ENCODE measurements at regions not wholly inside any gene's neighbourhood (a gene's known extent, or its start where the extent isn't known, plus 50 kb on each side); places are given as distances from the start of the nearest gene placed in this dataset.
A peak's percentile ranks its signal among the peaks of the same experiment; 100 is the strongest.

DNA sequence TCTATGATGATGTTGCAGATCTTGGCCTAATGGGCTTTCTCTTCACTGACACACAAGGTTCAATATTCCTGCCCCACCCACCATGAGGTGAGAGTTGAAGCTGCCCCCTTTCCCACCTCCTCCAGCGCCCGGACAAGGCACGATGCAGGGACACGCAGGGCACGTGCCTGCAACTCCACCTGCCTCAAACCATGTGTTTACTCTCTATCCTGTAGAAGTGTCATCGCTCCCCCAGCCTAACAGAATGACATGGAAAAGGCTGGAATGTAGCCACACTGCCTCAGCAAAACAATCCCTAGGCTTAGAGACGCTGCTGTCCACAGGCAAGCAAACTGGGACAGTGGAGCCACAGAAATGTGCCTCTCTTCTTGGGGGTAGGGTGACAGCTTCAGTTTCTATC, 92.9 kb upstream of the SOD1 start:
- no peak for DNase-seq (ENCODE audit: low read depth in 4 of 4, low spot score in 1 of 4)

DNA sequence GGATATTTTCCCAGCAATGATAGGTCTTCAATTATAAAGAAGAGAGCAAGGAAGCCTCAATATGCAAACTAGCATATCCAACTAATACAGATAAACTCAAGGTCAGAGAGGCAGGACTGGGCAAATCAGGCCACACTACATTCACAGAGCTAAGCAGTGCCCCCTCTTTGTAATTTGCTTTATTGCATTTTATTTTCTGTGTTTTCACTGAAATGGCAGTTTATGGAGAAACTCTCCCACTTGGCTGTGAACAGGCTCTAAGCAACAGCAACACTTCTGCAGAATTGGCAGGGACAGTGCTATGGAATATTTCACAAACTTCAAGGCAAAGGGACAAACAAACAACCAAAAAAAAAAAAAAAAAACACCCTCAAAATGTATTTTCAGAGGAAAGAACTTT, 93.4 kb upstream of the SOD1 start:
- DNase-seq (ENCODE audit: low read depth in 4 of 4, low spot score in 1 of 4): no peak

DNA sequence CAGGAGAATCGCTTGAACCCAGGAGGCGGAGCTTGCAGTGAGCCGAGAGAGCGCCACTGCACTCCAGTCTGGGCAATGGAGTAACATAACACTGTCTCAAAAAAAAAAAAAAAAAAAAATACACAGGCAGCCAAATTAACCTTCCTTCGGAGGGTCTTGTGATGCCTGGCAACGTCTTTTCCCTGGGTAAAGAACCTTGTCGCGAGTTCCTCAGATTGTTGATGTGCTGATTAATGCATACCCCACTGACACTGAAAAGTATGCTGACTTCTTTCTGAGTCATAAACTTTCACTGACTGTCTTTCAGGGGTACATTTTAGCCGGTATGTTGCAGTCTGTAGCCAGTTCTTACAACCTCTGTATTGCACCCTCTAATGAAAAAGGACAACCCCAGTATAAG, 95.1 kb upstream of the SOD1 start:
- DNase-seq (ENCODE audit: low read depth in 4 of 4, low spot score in 1 of 4): no peak

DNA sequence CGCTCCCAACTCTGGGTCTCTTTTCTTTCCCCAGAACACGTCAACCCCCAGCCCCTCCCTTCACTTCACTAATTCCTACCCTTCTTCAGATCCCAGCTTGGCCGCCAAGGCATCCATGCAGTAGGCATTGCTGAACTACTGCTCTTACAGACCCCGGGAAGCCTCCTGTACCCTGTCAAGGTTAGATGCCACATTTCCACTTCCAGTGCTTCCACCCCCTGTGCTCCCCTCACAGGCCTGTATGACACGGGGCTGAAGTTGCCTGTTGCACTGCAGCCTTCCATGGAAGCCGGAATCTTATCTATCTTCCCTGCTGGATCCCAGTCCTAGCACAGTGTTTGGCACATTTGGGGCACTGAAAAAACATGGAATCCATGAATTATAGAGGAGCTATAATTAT, 99.0 kb upstream of the SOD1 start:
- no peak for DNase-seq (ENCODE audit: low read depth in 4 of 4, low spot score in 1 of 4)

DNA sequence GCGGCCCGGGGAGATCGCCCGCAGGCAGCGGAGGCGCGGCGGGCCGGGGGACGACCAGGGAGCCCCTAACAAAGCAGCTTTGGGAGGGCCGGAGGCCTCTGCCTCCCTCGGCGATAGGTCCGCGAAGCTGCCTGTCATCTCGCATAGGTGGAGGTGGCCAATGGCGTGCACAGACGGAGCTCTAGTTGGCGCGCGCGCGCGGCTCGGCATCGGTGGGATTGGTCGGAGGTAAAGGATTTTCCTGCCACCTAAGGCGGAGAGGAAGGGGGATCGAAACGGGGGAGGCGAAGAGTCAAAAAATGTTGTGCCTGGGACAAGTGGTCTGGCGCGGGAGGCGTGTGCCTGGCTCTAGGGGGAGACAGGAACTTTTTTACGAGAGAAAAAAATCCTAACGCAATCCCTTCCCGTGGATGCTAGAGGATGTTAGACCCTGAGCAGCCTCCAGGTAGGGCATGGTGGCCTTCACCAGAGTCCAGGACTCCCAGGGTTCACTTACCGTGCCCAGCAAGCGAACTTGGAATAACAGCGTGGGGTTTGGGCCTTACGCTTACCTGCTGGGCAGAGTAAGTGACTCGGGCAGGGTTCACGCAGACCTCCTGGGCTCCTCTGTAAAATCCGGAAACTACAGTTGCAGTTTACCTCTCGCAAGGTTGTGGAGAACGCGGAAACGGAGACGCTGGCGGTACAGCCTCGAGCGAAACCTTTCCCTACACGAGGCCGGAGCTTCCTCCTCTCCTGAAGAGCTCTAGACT, 99.9 kb upstream of the SOD1 start:
- DNase-seq (ENCODE audit: low read depth in 4 of 4, low spot score in 1 of 4): peak; percentile 80 to 95 (median 92)

DNA sequence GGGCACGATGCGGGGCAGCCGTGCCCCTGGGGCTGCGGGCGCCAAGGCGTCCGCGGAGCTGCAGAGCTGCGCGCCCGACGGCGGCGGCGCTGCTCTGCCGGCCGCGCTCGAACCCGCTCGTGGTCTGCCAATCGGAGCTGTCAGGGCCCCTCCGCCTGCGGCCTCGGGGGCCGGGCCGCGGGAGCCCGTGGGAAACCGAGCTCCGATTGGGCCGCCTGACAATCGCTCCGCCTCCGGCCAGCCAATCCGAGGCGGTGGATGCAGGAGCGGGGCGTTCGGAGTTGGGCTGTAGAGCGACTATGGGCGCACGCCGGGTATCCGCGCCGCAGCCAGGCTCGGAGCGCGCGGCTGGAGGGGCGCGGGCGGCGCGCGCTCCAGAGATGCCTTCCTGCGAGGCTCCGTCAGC, 100.5 kb upstream of the SOD1 start:
- peak; percentile 72 to 91 (median 80) for DNase-seq (ENCODE audit: low read depth in 4 of 4, low spot score in 1 of 4)

DNA sequence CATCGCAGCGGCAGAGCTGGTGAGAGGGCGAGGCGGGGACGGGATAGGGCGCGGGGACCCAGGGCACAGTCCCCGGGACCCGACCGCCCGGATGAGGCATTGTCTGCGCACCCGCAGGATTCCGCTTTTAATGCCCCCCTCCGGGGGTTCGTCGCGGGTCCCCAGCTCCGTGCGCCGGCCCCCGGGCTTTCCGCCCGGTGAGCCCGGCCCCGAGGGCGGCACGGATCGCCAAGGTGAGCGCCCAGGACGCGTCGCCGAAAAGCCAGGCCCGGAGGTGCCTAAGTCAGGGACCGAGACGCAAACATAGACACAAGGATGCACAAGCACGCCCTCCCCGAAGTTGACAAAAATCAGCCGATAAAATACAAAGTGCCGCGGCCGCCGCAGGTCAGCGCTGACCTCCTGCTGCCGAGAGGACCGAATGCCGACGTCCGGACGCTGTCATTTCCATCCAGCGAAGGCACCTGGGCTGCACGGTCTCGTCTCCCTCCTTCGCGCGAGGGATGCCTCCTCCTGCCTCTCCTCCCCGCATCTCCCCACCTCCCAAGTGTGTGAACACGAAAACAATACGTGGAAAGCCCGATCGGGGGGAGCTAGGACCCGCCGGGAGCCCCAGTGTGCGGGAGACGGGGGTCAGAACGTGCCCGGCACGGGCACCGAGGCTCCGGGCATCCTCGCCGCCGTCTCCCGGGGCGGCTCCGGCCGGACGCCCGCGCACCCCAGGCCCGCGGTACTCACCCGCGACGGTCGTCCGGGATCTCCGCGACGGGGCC, 101.1 kb upstream of the SOD1 start:
- DNase-seq (ENCODE audit: low read depth in 4 of 4, low spot score in 1 of 4): peak in 3 of 4 experiments; percentile 17 to 26 (median 18)

DNA sequence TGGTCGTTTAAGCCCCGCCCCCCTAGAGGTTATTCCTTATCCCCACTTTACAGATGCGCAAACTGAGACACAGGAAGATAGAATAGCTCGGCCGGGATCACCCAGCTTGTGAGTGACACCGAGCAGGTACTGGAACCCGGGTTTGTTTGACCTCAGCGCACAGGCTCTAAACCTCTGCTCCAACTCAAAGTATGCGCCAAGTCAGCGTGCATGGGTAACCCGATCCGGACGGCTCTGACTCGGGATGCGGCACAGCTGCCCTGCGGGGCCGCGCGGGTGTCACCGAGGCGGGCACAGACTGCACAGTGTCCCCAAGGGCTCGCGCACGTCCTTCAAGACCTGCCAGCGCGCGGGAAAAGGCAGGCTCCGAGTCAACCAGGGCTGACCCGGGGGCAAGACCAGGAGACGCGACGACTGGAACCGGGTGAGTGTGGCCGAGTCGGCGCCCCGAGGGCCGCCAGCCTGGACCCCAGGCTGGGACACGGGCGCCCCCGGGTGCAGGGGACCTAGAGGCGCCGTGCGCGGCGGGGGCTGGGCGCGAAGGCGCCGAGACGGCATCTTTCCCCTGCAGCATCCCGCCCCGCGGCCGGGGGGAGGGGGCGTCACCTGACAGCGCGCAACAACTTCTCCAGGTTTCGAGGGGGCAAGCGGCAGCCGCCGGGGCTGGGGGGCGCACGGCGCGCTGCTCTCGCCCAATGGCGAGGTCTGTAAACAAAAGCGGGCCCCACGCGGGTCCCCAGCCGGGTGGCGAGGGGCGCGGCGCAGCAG, 101.9 kb upstream of the SOD1 start:
- peak in 1 of 4 experiments; percentile 9 for DNase-seq (ENCODE audit: low read depth in 4 of 4, low spot score in 1 of 4)

DNA sequence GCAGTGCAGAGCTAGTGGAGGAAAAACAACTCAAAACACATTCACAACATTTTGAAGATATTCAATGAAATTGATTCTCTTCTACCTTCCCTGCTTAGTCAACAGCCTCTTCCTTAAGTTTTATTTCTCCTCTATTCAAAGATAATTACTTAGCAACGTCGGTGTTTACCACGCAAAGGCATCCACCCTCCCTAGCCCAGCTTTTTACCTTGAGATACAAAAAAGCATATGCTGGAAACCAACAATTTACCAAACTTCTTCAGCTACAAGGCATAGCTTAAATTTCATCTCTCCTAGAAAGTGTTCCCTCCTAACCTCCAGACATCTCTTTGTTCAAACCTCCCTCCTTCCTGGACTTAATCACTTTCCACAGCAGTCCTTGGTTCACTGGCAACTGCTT, 102.8 kb upstream of the SOD1 start:
- no peak for DNase-seq (ENCODE audit: low read depth in 4 of 4, low spot score in 1 of 4)

DNA sequence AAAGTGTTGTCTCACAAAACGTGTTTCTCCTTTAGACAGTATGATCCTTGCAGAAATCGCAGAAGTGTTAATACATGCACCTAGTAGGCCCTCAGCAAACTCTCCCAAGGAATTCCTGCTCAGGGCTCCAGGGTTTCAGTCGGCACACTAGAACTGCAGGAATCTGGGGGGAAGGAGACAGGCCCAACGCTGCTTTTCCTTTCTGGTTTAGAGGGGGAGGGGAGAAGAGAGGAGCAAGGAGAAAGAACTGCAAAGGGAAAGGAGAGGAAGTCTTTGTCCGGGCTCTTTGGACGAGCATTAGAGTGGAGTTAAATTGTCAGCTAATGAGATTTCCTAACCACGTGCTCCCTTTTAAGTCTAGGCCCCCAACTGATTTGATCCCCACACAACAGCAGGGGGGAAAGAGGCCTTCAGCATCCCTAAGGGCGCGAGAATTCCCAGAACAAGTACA, 103.7 kb upstream of the SOD1 start:
- DNase-seq (ENCODE audit: low read depth in 4 of 4, low spot score in 1 of 4): no peak

DNA sequence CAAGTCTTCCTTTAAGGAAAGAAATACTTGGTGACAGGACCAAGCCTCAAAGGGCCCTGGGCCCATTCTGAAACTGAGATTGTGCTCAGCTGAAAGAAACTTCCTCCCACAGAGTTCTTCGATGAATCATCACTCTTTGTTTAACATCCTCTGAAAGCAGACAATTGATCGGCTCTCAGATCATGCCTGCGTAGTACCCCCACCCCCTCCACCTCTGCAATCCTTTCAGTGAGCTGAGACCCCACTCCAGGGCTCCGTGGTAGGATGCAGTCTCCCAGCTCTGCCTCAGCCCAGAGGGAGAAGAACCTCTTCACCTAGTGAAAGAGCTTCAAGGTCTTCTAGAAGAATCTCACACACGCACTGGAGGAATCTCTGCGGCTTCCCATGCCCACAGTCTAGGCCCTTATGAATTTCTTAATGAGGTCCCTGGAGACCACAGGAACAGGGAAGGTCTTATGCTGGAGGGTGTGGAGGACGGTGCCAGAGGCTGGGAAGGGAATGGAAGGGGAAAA, 104.9 kb upstream of the SOD1 start:
- peak in 3 of 4 experiments; percentile 6 to 32 (median 14) for DNase-seq (ENCODE audit: low read depth in 4 of 4, low spot score in 1 of 4)

DNA sequence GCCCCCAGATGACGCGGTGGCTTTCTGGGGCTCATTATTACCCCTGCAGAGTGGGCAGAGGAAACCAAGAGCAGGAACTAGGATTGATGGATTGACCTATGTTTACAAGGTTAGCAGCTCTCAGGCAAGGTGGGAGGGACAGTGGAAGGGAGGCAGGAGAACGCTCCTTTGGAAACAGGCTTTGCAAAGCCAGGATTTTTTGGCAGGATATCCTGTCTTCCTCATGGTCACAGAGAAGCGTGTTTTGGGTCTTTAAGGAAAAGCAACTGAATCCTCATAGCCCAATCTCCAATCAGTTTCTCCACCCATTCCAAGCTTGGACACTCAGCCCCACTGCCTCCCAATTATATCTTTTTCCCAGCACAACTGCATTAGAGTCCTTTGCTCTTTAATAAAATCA, 105.6 kb upstream of the SOD1 start:
- no peak for DNase-seq (ENCODE audit: low read depth in 4 of 4, low spot score in 1 of 4)

DNA sequence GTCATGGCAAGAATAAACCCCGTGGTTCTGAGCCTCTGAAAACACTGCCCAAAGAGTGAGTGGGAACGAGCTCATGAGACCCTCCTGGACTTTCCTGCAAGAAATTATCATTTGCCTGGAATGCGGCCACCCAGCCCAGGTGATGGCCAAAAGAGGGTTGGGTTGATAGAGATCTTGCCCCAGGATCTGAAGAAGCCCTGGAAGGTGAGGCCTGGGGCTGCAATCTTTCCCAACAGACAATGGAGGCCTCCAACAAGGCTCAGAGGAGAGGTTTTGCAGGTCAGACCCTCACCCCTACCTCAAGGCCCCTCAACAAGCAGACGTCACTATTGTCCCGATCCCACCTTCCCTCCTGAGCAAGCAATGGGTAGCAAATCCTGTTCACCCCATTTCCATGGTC, 106.0 kb upstream of the SOD1 start:
- no peak for DNase-seq (ENCODE audit: low read depth in 4 of 4, low spot score in 1 of 4)

DNA sequence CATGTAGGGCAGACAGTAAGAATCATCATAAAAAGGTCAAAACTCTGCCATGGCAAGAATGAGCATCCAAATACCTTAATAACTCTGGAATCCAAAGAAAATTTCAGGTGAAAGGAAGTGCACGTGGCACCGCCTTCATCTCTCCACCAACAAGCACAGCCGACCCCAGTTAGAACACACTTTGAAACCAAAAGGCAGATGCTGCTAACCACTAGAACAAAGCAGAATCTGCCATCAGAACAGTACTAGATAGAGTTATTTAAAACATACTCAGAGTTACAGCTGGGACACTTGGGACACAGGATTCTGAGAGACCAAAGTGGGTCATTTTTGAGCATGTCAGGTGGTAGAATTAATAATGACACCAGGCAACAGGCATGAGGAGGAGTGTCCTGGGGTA, 106.7 kb upstream of the SOD1 start:
- no peak for DNase-seq (ENCODE audit: low read depth in 4 of 4, low spot score in 1 of 4)

DNA sequence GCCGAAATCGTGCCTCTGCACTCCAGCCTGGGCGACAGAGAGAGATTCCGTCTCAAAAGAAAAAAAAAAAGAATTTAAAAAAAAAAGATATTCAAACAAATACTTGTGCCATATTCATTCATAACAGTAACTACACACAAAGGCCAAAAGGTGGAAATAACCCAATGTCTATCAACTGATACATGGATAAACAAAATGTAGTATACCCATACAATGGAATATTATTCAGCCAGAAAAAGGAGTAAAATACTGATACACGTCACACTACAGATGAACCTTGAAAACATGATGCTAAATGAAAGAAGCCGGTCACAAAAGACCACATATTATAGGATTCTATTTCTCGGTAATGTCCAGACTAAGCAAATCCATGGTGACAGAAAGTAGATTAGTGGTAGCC, 109.4 kb upstream of the SOD1 start:
- no peak for DNase-seq (ENCODE audit: low read depth in 4 of 4, low spot score in 1 of 4)

DNA sequence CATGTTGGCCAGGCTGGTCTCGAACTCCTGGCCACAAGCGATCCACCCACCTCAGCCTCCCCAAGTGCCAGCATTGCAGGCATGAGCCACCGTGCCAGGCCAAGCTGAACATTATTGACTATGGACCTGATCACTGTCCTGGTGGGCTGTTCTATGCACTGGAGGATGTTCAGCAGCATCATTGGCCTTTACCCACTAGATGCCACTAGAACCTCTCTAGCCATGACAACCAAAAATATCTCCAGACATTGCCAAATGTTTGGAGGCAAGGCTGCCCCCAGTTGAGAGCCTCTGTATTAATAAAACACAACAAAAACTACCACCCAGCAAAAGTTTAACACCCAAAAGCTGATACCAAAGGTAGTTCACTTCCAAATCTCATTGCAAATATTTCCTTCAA, 110.8 kb upstream of the SOD1 start:
- no peak for DNase-seq (ENCODE audit: low read depth in 4 of 4, low spot score in 1 of 4)

DNA sequence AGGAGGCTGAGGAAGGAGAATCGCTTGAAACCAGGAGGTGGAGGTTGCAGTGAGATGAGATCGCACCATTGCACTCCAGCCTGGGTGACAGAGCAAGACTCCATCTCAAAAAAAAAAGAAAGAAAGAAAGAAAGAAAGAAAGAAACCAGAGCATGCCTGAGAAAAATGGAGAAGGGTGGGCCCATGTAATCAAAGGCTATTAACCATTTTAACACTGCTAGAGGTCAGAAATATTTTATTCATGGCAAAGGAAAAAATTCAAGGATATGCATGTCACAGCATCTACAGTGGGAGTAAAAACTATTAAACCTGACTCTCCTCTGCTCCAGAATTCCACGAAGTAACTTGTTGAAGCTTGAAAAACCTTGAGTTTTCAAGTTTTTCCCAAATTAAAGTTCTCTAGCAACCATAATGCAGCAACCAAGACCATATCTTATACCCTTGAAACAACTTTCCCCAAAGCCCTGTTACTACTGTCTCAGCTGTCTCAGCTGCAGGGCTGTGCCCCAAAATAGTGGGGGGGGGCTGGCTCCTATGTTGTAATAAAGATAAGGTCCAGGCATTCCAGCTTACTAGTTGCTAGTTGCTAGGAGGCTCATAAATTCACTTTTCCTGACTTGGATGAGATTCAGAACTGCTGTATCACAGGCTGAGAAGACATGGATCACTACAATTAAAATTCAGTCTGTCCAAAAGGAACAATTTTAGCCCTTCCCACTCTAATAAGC, 112.9 kb upstream of the SOD1 start:
- DNase-seq (ENCODE audit: low read depth in 4 of 4, low spot score in 1 of 4): no peak

DNA sequence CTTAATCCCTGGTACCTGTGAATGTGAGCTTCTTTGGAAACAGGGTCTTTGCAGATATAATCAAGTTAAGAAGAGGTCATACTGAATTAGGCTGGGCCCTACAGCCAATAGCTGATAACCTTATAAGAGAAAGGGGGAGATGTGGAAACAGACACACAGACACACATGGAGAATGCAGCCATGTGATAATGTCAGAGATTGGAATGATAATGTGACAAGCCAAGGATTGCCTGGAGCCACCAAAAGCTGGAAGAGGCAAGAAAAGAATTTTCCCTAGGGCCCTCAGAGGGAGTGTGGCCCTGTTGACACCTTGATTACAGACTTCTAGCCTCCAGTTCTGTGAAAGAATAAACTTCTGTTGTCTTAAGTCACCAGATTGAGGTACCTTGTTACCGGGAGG, 114.5 kb upstream of the SOD1 start:
- no peak for DNase-seq (ENCODE audit: low read depth in 4 of 4, low spot score in 1 of 4)

DNA sequence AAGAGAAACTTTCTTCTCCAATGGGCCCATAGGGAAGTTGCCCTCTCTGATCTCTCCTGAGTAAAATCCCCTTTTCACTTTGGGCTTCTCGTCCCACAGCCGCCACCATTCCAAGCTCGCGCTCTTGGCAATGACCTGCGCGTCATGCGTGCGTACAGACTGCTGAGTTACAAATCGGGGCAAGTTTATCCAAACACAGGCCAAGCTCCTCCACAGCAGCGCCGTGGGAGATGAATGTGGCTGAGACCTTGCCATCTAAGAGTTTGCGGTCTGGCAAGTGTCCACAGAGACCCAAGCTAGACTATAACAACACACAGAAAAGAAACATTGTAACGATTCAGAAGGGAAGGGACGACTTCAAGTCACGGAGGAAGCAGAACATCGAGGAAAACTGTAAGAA, 116.3 kb upstream of the SOD1 start:
- no peak for DNase-seq (ENCODE audit: low read depth in 4 of 4, low spot score in 1 of 4)

DNA sequence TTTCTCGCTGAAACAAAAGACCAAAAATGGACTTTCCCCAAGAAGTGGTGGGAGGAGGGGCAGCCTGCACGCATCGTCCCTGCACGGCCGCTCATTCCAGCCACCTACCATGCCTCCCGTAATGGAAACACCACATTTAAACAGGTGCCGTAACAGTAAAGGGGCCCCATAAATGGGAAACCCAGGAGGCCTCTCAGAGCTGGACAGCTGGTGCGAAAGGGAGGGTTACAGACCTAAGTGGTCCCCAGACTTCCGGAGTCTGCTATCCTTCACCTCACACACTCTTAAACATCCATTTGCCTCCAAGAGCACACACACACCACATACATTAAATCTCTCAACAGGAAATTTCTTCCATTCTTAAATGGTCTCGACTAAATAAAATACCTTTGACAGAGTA, 120.7 kb upstream of the SOD1 start:
- DNase-seq (ENCODE audit: low read depth in 4 of 4, low spot score in 1 of 4): no peak

Data from stimulated activated CD4-positive, alpha-beta T cell treated with anti-CD3 and anti-CD28 coated beads, Interleukin-1b, Interleukin-23, amount 100 ng/mL, for 24 hours (primary cell).